GM23338 (cell line): ENCODE measurements at regions not wholly inside any gene's neighbourhood (a gene's known extent, or its start where the extent isn't known, plus 50 kb on each side); places are given as distances from the start of the nearest gene placed in this dataset.

Experiments
- ATAC-seq: fragments of 200-7000 bp; cut with Tn5 transposase; 3 replicates; pipeline ENCODE4 v1.9.1; 2020
- DNase-seq: peaks from one replicate; pipeline ENCODE4 v3.0.0-alpha.2; 2015; ENCODE audit warnings: low spot score
- H2AFZ ChIP-seq: fragments of 200-600 bp; sonication (generic); 2 replicates; pipeline ENCODE4 v1.8.0; 2016; ENCODE audit warnings: antibody characterized with exemption, mild to moderate bottlenecking, moderate library complexity
- H3F3A ChIP-seq: fragments of 200-600 bp; sonication (generic); replicated peaks from 2 replicates; pipeline ENCODE4 v1.8.0; 2017; ENCODE audit warnings: antibody characterized with exemption, mixed run types, low read depth
- H3K27ac ChIP-seq: fragments of 200-600 bp; sonication (generic); 2 replicates; pipeline ENCODE4 v1.6.1; 2016; ENCODE audit warnings: low read depth
- H3K27me3 ChIP-seq: fragments of 200-600 bp; sonication (generic); 2 replicates; pipeline ENCODE4 v1.8.0; 2016; ENCODE audit warnings: mild to moderate bottlenecking, mixed run types, moderate library complexity; ENCODE audit not compliant: insufficient read depth
- H3K36me3 ChIP-seq: fragments of 200-600 bp; sonication (generic); 2 replicates; pipeline ENCODE4 v1.8.0; 2016; ENCODE audit warnings: mild to moderate bottlenecking; ENCODE audit not compliant: insufficient read depth
- H3K4me1 ChIP-seq: fragments of 200-600 bp; sonication (generic); 2 replicates; pipeline ENCODE4 v1.8.0; 2016; ENCODE audit warnings: mild to moderate bottlenecking, moderate library complexity; ENCODE audit not compliant: insufficient read depth
- H3K4me2 ChIP-seq: fragments of 200-600 bp; sonication (generic); 2 replicates; pipeline ENCODE4 v1.7.1; 2017; ENCODE audit warnings: mixed run types
- H3K4me3 ChIP-seq: fragments of 200-600 bp; sonication (generic); 2 replicates; pipeline ENCODE4 v1.6.1; 2016; ENCODE audit warnings: mixed run types
- H3K79me2 ChIP-seq: fragments of 200-600 bp; sonication (generic); replicated peaks from 2 replicates; pipeline ENCODE4 v1.8.0; 2017; ENCODE audit warnings: mild to moderate bottlenecking; ENCODE audit not compliant: insufficient read depth
- H3K9me2 ChIP-seq: fragments of 200-600 bp; sonication (generic); 2 replicates; pipeline ENCODE4 v1.8.0; 2017; ENCODE audit not compliant: insufficient read depth
- H4K20me1 ChIP-seq: fragments of 200-600 bp; sonication (generic); replicated peaks from 2 replicates; pipeline ENCODE4 v1.8.0; 2017; ENCODE audit warnings: mild to moderate bottlenecking; ENCODE audit not compliant: insufficient read depth
- H3K27ac Mint-ChIP-seq: 2 replicates; pipeline ENCODE4 v1.8.0; 2020; ENCODE audit warnings: inconsistent platforms, mild to moderate bottlenecking, moderate library complexity, mixed read lengths
- H3K27me3 Mint-ChIP-seq: 3 replicates; pipeline ENCODE4 v1.8.0; 2022; ENCODE audit warnings: low read depth, mild to moderate bottlenecking, moderate library complexity, mixed read lengths, inconsistent platforms; ENCODE audit not compliant: insufficient read depth, poor library complexity
- H3K36me3 Mint-ChIP-seq: 3 replicates; pipeline ENCODE4 v1.8.0; 2021; ENCODE audit warnings: low read depth, mild to moderate bottlenecking, inconsistent platforms, moderate library complexity, mixed read lengths
- H3K4me1 Mint-ChIP-seq: 3 replicates; pipeline ENCODE4 v1.8.0; 2020; ENCODE audit warnings: mild to moderate bottlenecking, inconsistent platforms, mixed read lengths
- H3K4me3 Mint-ChIP-seq: 3 replicates; pipeline ENCODE4 v1.8.0; 2021; ENCODE audit warnings: moderate library complexity, mild to moderate bottlenecking, inconsistent platforms, mixed read lengths
- H3K9me3 Mint-ChIP-seq: 3 replicates; pipeline ENCODE4 v1.8.0; 2020; ENCODE audit warnings: moderate library complexity, mild to moderate bottlenecking, inconsistent platforms, mixed read lengths
- EZH2 ChIP-seq: fragments of 200-600 bp; sonication (generic); IDR thresholded peaks from one replicate; pipeline ENCODE4 v1.8.0; 2017; ENCODE audit warnings: antibody characterized with exemption, mild to moderate bottlenecking, low read depth; ENCODE audit not compliant: unreplicated experiment
- EZH2phosphoT487 ChIP-seq: fragments of 200-600 bp; sonication (generic); IDR thresholded peaks from one replicate; pipeline ENCODE4 v1.8.1; 2018; ENCODE audit warnings: antibody characterized with exemption; ENCODE audit not compliant: unreplicated experiment
- JUNB ChIP-seq: IDR thresholded peaks from one replicate; pipeline ENCODE4 v1.6.1; 2016; ENCODE audit warnings: antibody characterized with exemption; ENCODE audit not compliant: unreplicated experiment
- REST ChIP-seq: IDR thresholded peaks from one replicate; pipeline ENCODE4 v1.6.1; 2018; ENCODE audit warnings: antibody characterized with exemption; ENCODE audit not compliant: unreplicated experiment
- ZNF114 ChIP-seq: fragments of 250-450 bp; sonication (Bioruptor Pico); IDR thresholded peaks from 2 replicates; pipeline ENCODE4 v1.5.0; 2020; ENCODE audit warnings: mild to moderate bottlenecking, moderate library complexity
- ZNF331 ChIP-seq: fragments of 250-450 bp; sonication (Bioruptor Pico); IDR thresholded peaks from 2 replicates; pipeline ENCODE4 v1.5.0; 2020; ENCODE audit warnings: low read depth, mild to moderate bottlenecking, moderate library complexity
- TF ChIP-seq, protein P1 (sequence below): IDR thresholded peaks from 2 replicates; pipeline ENCODE4 v1.6.1; 2016; ENCODE audit warnings: antibody characterized with exemption
- TF ChIP-seq, protein P2 (sequence below): fragments of 250-450 bp; sonication (Bioruptor Pico); IDR thresholded peaks from 2 replicates; pipeline ENCODE4 v1.5.0; 2020; ENCODE audit warnings: mild to moderate bottlenecking, moderate library complexity

GRCh38 chr2:144003460-144004075 lies 516.4 kb downstream of the ZEB2 start (continued):
- TF ChIP-seq REST (no peak), EZH2phosphoT487 (no peak), EZH2 (no peak), ZNF331 (CRISPR knock-in tag) (no peak), JUNB (no peak)

- Histone ChIP-seq H3K4me1 (no peaks in the 10 kb centered on the region), H3K9me2 (no peaks in the 10 kb centered on the region), H3K4me3 (no peak overlapping the region), H3K79me2 (no peaks in the 10 kb centered on the region), H3K4me2 (no peak overlapping the region), H3K27ac (no peak overlapping the region), H3K27me3 (no peaks in the 10 kb centered on the region), H3F3A (no peaks in the 10 kb centered on the region), H3K36me3 (no peaks in the 10 kb centered on the region), H2AFZ (no peak overlapping the region), H4K20me1 (no peaks in the 10 kb centered on the region)
- ATAC-seq (no peak), DNase-seq (no peak)
- Mint-ChIP-seq H3K27ac (no peak overlapping the region), H3K36me3 (peaks cover 4% of the 10 kb centered on the region; the same call in 1 of the 3 replicates), H3K9me3 (peaks cover 2% of the 10 kb centered on the region; the same call in 2 of the 3 replicates), H3K4me1 (peaks cover 7% of the 10 kb centered on the region; the same call in 2 of the 3 replicates), H3K4me3 (no peak overlapping the region), H3K27me3 (peaks cover 4% of the 10 kb centered on the region)
- TF ChIP-seq ZNF114 (no peak), ZNF331 (CRISPR knock-in tag) (no peak), EZH2phosphoT487 (no peak), REST (no peak)
- TF ChIP-seq, protein P1, sequence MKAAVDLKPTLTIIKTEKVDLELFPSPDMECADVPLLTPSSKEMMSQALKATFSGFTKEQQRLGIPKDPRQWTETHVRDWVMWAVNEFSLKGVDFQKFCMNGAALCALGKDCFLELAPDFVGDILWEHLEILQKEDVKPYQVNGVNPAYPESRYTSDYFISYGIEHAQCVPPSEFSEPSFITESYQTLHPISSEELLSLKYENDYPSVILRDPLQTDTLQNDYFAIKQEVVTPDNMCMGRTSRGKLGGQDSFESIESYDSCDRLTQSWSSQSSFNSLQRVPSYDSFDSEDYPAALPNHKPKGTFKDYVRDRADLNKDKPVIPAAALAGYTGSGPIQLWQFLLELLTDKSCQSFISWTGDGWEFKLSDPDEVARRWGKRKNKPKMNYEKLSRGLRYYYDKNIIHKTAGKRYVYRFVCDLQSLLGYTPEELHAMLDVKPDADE, result no peak
- TF ChIP-seq, protein P2, sequence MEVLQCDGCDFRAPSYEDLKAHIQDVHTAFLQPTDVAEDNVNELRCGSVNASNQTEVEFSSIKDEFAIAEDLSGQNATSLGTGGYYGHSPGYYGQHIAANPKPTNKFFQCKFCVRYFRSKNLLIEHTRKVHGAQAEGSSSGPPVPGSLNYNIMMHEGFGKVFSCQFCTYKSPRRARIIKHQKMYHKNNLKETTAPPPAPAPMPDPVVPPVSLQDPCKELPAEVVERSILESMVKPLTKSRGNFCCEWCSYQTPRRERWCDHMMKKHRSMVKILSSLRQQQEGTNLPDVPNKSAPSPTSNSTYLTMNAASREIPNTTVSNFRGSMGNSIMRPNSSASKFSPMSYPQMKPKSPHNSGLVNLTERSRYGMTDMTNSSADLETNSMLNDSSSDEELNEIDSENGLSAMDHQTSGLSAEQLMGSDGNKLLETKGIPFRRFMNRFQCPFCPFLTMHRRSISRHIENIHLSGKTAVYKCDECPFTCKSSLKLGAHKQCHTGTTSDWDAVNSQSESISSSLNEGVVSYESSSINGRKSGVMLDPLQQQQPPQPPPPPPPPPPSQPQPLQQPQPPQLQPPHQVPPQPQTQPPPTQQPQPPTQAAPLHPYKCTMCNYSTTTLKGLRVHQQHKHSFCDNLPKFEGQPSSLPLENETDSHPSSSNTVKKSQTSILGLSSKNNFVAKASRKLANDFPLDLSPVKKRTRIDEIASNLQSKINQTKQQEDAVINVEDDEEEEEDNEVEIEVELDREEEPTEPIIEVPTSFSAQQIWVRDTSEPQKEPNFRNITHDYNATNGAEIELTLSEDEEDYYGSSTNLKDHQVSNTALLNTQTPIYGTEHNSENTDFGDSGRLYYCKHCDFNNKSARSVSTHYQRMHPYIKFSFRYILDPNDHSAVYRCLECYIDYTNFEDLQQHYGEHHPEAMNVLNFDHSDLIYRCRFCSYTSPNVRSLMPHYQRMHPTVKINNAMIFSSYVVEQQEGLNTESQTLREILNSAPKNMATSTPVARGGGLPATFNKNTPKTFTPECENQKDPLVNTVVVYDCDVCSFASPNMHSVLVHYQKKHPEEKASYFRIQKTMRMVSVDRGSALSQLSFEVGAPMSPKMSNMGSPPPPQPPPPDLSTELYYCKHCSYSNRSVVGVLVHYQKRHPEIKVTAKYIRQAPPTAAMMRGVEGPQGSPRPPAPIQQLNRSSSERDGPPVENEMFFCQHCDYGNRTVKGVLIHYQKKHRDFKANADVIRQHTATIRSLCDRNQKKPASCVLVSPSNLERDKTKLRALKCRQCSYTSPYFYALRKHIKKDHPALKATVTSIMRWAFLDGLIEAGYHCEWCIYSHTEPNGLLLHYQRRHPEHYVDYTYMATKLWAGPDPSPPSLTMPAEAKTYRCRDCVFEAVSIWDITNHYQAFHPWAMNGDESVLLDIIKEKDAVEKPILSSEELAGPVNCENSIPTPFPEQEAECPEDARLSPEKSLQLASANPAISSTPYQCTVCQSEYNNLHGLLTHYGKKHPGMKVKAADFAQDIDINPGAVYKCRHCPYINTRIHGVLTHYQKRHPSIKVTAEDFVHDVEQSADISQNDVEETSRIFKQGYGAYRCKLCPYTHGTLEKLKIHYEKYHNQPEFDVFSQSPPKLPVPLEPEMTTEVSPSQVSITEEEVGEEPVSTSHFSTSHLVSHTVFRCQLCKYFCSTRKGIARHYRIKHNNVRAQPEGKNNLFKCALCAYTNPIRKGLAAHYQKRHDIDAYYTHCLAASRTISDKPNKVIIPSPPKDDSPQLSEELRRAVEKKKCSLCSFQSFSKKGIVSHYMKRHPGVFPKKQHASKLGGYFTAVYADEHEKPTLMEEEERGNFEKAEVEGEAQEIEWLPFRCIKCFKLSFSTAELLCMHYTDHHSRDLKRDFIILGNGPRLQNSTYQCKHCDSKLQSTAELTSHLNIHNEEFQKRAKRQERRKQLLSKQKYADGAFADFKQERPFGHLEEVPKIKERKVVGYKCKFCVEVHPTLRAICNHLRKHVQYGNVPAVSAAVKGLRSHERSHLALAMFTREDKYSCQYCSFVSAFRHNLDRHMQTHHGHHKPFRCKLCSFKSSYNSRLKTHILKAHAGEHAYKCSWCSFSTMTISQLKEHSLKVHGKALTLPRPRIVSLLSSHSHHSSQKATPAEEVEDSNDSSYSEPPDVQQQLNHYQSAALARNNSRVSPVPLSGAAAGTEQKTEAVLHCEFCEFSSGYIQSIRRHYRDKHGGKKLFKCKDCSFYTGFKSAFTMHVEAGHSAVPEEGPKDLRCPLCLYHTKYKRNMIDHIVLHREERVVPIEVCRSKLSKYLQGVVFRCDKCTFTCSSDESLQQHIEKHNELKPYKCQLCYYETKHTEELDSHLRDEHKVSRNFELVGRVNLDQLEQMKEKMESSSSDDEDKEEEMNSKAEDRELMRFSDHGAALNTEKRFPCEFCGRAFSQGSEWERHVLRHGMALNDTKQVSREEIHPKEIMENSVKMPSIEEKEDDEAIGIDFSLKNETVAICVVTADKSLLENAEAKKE, result no peak
Measured at GRCh38 chr2:143996974-143997373, 522.9 kb downstream of the ZEB2 start.
